ENCODE measurements at regions not wholly inside any gene's neighbourhood (a gene's known extent, or its start where the extent isn't known, plus 50 kb on each side); places are given as distances from the start of the nearest gene placed in this dataset.
"Not testable (repeated sequence)": the region's sequence is repeated elsewhere in the genome, so short reads cannot be mapped to it uniquely, and the experiment has no call there.

DNA sequence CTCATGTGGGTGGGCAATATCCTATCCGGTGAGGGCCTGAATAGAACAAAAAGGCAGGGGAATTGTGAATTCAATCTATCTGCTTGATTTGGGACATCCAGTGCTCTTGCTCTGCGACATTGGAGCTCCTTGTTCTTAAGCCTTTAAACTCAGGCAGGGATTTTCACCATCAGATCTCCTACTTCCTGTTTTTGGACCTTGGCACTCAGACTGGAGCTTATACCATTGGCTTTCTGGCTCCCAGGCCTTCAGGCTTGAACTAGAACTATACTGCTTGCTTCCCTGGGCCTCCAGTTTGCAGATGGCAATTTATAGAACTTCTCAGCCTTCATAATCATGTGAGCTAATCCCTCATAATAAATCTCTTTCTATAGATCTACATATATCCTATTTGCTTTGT, 134.3 kb upstream of the CLINT1 start:
- DNase-seq (ENCODE audit: low spot score in 2 of 2) (no peak), ATAC-seq (replicated peaks; ENCODE audit: extremely low read depth, poor library complexity, severe bottlenecking) (no peak)
- Mint-ChIP-seq H3K27me3 (peaks cover 73% of the 10 kb centered on the region), H3K4me3 (no peak overlapping the region), H3K36me3 (ENCODE audit: insufficient read depth) (peaks cover 4% of the 10 kb centered on the region), H3K9me3 (no peaks in the 10 kb centered on the region), H3K4me1 (peaks cover 19% of the 10 kb centered on the region), H3K27ac (ENCODE audit: low read depth) (no peak overlapping the region)

DNA sequence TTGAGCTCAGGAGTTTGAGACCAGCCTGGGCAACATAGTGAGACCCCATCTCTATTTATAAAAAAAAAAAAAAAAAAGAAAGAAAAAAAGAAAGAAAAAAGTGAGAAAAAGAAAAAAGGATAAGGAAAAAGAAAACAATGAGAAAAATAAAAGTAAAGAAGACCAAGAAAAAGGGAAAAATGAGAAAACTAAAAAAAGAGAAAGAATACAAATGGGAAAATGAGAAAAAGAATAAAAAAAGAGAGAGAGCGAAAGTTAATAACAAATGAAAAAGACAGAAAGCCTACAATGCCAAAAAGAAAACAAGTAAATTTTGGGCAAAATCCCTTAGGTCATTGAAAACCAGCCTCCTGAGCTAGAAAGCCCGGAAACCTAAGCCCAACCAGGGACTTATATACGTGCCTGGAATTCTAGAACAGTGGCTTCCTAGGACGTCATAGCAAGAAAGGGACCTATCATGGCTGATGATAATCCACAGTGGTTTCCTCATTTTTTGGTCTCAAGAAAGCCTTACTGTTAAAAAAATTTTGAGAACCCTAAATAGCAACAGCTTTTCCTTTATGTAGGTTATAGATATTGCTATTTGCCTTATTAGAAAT, 131.7 kb upstream of the CLINT1 start:
- peaks cover 4% of the 10 kb centered on the region for H3K36me3 Mint-ChIP-seq (ENCODE audit: insufficient read depth)
- peaks cover 5% of the 10 kb centered on the region for H3K9me3 Mint-ChIP-seq
- H3K4me1 Mint-ChIP-seq: peaks cover 26% of the 10 kb centered on the region
- H3K4me3 Mint-ChIP-seq: no peak overlapping the region
- no peak for ATAC-seq (replicated peaks; ENCODE audit: extremely low read depth, poor library complexity, severe bottlenecking)
- peaks cover 64% of the 10 kb centered on the region for H3K27me3 Mint-ChIP-seq
- no peak overlapping the region for H3K27ac Mint-ChIP-seq (ENCODE audit: low read depth)
- DNase-seq (ENCODE audit: low spot score in 2 of 2): no peak

DNA sequence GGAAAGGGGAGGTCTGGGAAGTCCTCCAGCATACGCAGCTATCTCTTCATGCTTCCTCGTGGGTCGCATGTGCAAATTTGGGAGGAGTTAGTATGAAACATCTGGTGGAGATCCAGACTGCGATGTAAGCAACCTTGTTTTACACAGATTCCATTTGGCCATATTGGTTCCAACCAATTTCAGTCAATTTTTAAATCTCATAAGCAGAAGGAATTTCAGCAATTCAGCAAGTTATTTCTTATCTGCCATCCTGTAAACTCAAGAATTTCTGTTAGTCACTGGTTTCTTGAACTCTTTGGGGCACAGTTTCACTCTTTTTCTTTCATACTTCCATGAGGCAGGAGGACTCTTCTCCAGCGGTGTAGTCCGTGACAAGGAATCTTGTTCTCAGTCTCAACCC, 130.4 kb upstream of the CLINT1 start:
- DNase-seq (ENCODE audit: low spot score in 2 of 2) (no peak), ATAC-seq (replicated peaks; ENCODE audit: extremely low read depth, poor library complexity, severe bottlenecking) (no peak)
- peaks cover 1% of the 10 kb centered on the region for H3K36me3 Mint-ChIP-seq (ENCODE audit: insufficient read depth)
- H3K27me3 Mint-ChIP-seq: peaks cover 58% of the 10 kb centered on the region
- H3K4me3 Mint-ChIP-seq: no peak overlapping the region
- H3K27ac Mint-ChIP-seq (ENCODE audit: low read depth): no peak overlapping the region
- H3K9me3 Mint-ChIP-seq: peaks cover 5% of the 10 kb centered on the region
- peaks cover 18% of the 10 kb centered on the region for H3K4me1 Mint-ChIP-seq

- Mint-ChIP-seq H3K27me3 (peaks cover 69% of the 10 kb centered on the region), H3K27ac (ENCODE audit: low read depth) (no peak overlapping the region), H3K9me3 (peaks cover 5% of the 10 kb centered on the region), H3K4me3 (no peak overlapping the region), H3K36me3 (ENCODE audit: insufficient read depth) (no peaks in the 10 kb centered on the region), H3K4me1 (peaks cover 10% of the 10 kb centered on the region)
- DNase-seq (ENCODE audit: low spot score in 2 of 2): no peak
- ATAC-seq (replicated peaks; ENCODE audit: extremely low read depth, poor library complexity, severe bottlenecking): no peak
Observed at GRCh38 chr5:157987259-157987658, 128.3 kb upstream of the CLINT1 start.

DNA sequence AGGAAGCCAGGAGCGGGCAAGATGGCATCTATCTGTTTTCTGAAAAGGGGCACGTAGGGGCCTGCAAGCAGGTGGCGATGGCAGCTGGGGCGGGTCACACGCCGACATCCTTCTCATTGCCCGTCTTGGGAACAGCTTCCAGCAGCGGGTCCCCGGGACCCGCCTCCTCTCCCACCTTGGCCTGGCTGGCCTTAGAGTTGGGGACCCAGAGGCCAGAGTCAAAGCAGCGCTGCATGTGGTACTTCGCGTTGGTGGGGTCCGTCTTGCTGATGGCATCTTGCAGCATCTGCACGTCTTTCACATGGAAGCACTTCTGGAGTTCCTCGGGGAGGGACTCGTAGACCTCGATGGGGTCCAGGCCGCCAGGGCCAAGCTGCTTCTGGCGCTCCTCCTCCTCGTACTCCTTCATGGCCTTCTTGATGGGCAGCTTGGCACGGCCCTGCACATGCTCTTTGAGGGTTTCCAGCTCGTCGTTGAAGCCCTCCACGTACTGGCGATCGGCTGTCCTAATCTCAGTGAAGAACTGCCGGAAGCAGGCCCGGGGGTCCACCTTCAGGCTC, 127.6 kb upstream of the CLINT1 start:
- H3K4me1 Mint-ChIP-seq: peaks cover 6% of the 10 kb centered on the region
- H3K27me3 Mint-ChIP-seq: peaks cover 68% of the 10 kb centered on the region
- no peak for DNase-seq (ENCODE audit: low spot score in 2 of 2)
- peaks cover 5% of the 10 kb centered on the region for H3K9me3 Mint-ChIP-seq
- H3K27ac Mint-ChIP-seq (ENCODE audit: low read depth): no peak overlapping the region
- H3K4me3 Mint-ChIP-seq: no peak overlapping the region
- H3K36me3 Mint-ChIP-seq (ENCODE audit: insufficient read depth): no peaks in the 10 kb centered on the region
- no peak for ATAC-seq (replicated peaks; ENCODE audit: extremely low read depth, poor library complexity, severe bottlenecking)

GRCh38 chr5:157984611-157985010, 125.7 kb upstream of the CLINT1 start:
- ATAC-seq (replicated peaks; ENCODE audit: extremely low read depth, poor library complexity, severe bottlenecking) (no peak), DNase-seq (ENCODE audit: low spot score in 2 of 2) (no peak)
- no peak overlapping the region for H3K27ac Mint-ChIP-seq (ENCODE audit: low read depth)
- H3K4me1 Mint-ChIP-seq: peaks cover 6% of the 10 kb centered on the region
- no peaks in the 10 kb centered on the region for H3K36me3 Mint-ChIP-seq (ENCODE audit: insufficient read depth)
- H3K4me3 Mint-ChIP-seq: no peak overlapping the region
- H3K9me3 Mint-ChIP-seq: peaks cover 5% of the 10 kb centered on the region
- H3K27me3 Mint-ChIP-seq: peaks cover 53% of the 10 kb centered on the region

GRCh38 chr5:157983906-157984551, 125.1 kb upstream of the CLINT1 start:
- ATAC-seq (replicated peaks; ENCODE audit: extremely low read depth, poor library complexity, severe bottlenecking): no peak
- Mint-ChIP-seq H3K27ac (ENCODE audit: low read depth) (no peak overlapping the region), H3K27me3 (peaks cover 47% of the 10 kb centered on the region), H3K4me3 (no peak overlapping the region), H3K36me3 (ENCODE audit: insufficient read depth) (no peaks in the 10 kb centered on the region), H3K9me3 (peaks cover 5% of the 10 kb centered on the region), H3K4me1 (peaks cover 6% of the 10 kb centered on the region)
- DNase-seq (ENCODE audit: low spot score in 2 of 2): no peak

DNA sequence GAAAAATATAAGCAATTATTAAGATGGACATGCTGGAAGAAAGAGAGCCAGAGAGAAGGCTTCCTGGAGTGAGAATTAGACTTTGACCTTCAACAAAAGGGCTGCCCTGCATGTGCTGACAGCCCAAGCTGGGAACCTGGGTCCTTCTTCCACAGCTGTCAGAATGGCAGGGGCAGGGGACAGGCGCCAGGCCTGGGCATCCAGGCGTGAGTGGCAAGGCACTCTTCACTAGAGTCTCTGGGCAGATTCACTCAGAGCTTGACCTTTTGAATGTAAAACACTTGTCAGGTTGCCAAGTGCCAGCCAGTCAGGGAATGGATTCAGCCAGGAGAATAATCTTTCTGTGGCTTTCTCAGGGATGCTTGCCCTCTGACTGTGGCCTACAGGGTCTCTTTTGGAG, 119.1 kb upstream of the CLINT1 start:
- peaks cover 39% of the 10 kb centered on the region for H3K27me3 Mint-ChIP-seq
- H3K4me3 Mint-ChIP-seq: no peak overlapping the region
- no peaks in the 10 kb centered on the region for H3K4me1 Mint-ChIP-seq
- H3K27ac Mint-ChIP-seq (ENCODE audit: low read depth): no peak overlapping the region
- no peak for ATAC-seq (replicated peaks; ENCODE audit: extremely low read depth, poor library complexity, severe bottlenecking)
- H3K36me3 Mint-ChIP-seq (ENCODE audit: insufficient read depth): no peaks in the 10 kb centered on the region
- no peak for DNase-seq (ENCODE audit: low spot score in 2 of 2)
- H3K9me3 Mint-ChIP-seq: no peaks in the 10 kb centered on the region

- Mint-ChIP-seq H3K9me3 (no peaks in the 10 kb centered on the region), H3K4me3 (no peak overlapping the region), H3K27ac (ENCODE audit: low read depth) (no peak overlapping the region), H3K27me3 (peaks cover 28% of the 10 kb centered on the region), H3K4me1 (no peaks in the 10 kb centered on the region), H3K36me3 (ENCODE audit: insufficient read depth) (no peaks in the 10 kb centered on the region)
- no peak for DNase-seq (ENCODE audit: low spot score in 2 of 2)
- no peak for ATAC-seq (replicated peaks; ENCODE audit: extremely low read depth, poor library complexity, severe bottlenecking)
Observed at GRCh38 chr5:157976429-157976828, 117.5 kb upstream of the CLINT1 start.

GRCh38 chr5:157972579-157972978, 113.6 kb upstream of the CLINT1 start:
- Mint-ChIP-seq H3K27ac (ENCODE audit: low read depth) (no peak overlapping the region), H3K27me3 (peaks cover 28% of the 10 kb centered on the region), H3K4me1 (no peaks in the 10 kb centered on the region), H3K9me3 (no peaks in the 10 kb centered on the region), H3K4me3 (no peak overlapping the region), H3K36me3 (ENCODE audit: insufficient read depth) (no peaks in the 10 kb centered on the region)
- ATAC-seq (replicated peaks; ENCODE audit: extremely low read depth, poor library complexity, severe bottlenecking): no peak
- DNase-seq (ENCODE audit: low spot score in 2 of 2): no peak

DNA sequence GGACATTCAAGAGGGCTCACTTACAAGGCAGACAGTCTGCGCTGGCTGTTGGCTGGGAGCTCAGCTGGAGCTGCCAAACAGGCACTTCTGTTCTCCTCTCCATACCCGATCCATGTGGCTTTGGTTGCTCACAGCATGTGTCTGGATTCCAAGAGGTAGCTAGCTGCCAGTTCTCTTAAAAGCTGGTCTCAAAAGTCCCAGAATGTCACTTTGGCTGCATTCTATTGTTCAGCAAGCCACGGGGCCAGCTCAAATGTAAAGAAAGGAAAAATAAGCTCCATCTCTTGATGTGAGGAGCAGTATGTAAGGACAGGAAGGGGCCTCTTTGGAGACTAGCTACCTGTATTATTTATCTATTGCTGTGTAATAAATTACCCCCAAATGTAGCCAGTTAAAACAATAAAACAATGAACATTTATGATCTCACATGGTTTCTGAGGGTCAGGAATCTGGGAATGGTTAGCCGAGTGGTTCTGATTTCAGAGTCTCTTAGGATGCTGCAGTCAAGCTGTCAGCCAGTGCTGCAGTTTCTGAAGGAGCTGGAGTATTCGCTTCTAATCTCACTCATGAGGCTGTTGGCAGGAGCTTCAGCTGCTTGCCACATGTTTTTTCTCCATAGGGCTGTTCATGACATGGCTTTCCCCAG, 112.7 kb upstream of the CLINT1 start:
- Mint-ChIP-seq H3K4me3 (no peak overlapping the region), H3K9me3 (no peaks in the 10 kb centered on the region), H3K36me3 (ENCODE audit: insufficient read depth) (no peaks in the 10 kb centered on the region), H3K4me1 (no peaks in the 10 kb centered on the region), H3K27me3 (peaks cover 28% of the 10 kb centered on the region), H3K27ac (ENCODE audit: low read depth) (no peak overlapping the region)
- DNase-seq (ENCODE audit: low spot score in 2 of 2) (no peak), ATAC-seq (replicated peaks; ENCODE audit: extremely low read depth, poor library complexity, severe bottlenecking) (no peak)

DNA sequence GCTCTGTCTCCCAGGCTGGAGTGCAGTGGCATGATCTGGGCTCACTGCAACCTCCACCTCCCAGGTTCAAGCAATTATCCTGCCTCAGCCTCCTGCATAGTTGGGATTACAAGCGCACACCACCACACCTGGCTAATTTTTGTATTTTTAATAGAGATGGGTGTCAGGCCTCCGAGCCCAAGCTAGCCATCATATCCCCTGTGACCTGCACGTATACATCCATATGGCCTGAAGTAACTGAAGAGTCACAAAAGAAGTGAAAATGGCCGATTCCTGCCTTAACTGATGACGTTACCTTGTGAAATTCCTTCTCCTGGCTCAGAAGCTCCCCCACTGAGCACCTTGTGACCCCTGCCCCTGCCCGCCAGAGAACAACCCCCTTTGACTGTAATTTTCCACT, 109.6 kb upstream of the CLINT1 start:
- H3K36me3 Mint-ChIP-seq (ENCODE audit: insufficient read depth); DNase-seq (ENCODE audit: low spot score in 2 of 2); ATAC-seq (replicated peaks; ENCODE audit: extremely low read depth, poor library complexity, severe bottlenecking); H3K9me3 Mint-ChIP-seq; H3K4me3 Mint-ChIP-seq; H3K4me1 Mint-ChIP-seq; H3K27ac Mint-ChIP-seq (ENCODE audit: low read depth): not testable (repeated sequence)
- H3K27me3 Mint-ChIP-seq: peaks cover 11% of the 10 kb centered on the region

- Mint-ChIP-seq H3K4me1 (no peaks in the 10 kb centered on the region), H3K36me3 (ENCODE audit: insufficient read depth) (no peaks in the 10 kb centered on the region), H3K9me3 (no peaks in the 10 kb centered on the region), H3K27me3 (peaks cover 14% of the 10 kb centered on the region), H3K4me3 (no peak overlapping the region), H3K27ac (ENCODE audit: low read depth) (no peak overlapping the region)
- ATAC-seq (replicated peaks; ENCODE audit: extremely low read depth, poor library complexity, severe bottlenecking): no peak
- no peak for DNase-seq (ENCODE audit: low spot score in 2 of 2)
Observed at GRCh38 chr5:157965989-157966388, 107.0 kb upstream of the CLINT1 start.

All from central memory CD8-positive, alpha-beta T cell (primary cell).